Kidney epithelial cell (primary cell): ENCODE measurements at regions not wholly inside any gene's neighbourhood (a gene's known extent, or its start where the extent isn't known, plus 50 kb on each side); places are given as distances from the start of the nearest gene placed in this dataset.

Experiments used
- DNase-seq: peaks from one replicate; pipeline ENCODE4 v3.0.0-alpha.2; 2010; ENCODE audit warnings: low read depth
- H3K27me3 ChIP-seq: 2 replicates; pipeline ENCODE4 v1.6.0; 2011; ENCODE audit warnings: low read length; ENCODE audit not compliant: control insufficient read depth, insufficient read depth
- H3K36me3 ChIP-seq: 2 replicates; pipeline ENCODE4 v1.5.1; 2011; ENCODE audit warnings: low read length; ENCODE audit not compliant: control insufficient read depth, insufficient read depth
- H3K4me3 ChIP-seq: 2 replicates; pipeline ENCODE4 v1.5.1; 2011; ENCODE audit warnings: low read depth, mild to moderate bottlenecking, control low read depth, low read length
- TF ChIP-seq, protein P1 (sequence below): IDR thresholded peaks from 2 replicates; pipeline ENCODE4 v1.5.1; 2011; ENCODE audit warnings: mild to moderate bottlenecking, moderate library complexity, low read length, control low read depth, inconsistent platforms; ENCODE audit not compliant: insufficient read depth, poor library complexity, severe bottlenecking

DNA sequence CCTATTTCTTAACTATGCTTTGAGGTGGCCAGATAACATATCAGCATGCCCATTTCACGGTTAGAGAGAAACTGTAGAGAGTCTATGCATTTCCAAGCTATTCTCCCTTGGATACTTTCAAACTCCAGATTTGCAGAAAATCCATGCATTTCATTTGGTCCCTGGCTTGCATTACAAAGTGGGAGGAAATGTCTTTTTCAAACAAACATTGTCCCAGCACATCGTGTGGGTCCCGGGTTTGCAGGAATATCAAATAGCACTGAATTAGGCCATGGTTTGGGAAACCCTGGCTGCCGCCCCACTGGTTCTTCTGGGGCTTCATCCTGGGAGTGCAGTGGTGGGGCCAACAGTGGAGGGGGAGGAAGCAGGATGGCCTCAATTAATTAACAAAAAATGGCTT, 171.9 kb downstream of the IRX5 start:
- no peaks in the 10 kb centered on the region for H3K27me3 ChIP-seq
- no peak for DNase-seq
- H3K36me3 ChIP-seq, result no peaks in the 10 kb centered on the region
- TF ChIP-seq, protein P1, sequence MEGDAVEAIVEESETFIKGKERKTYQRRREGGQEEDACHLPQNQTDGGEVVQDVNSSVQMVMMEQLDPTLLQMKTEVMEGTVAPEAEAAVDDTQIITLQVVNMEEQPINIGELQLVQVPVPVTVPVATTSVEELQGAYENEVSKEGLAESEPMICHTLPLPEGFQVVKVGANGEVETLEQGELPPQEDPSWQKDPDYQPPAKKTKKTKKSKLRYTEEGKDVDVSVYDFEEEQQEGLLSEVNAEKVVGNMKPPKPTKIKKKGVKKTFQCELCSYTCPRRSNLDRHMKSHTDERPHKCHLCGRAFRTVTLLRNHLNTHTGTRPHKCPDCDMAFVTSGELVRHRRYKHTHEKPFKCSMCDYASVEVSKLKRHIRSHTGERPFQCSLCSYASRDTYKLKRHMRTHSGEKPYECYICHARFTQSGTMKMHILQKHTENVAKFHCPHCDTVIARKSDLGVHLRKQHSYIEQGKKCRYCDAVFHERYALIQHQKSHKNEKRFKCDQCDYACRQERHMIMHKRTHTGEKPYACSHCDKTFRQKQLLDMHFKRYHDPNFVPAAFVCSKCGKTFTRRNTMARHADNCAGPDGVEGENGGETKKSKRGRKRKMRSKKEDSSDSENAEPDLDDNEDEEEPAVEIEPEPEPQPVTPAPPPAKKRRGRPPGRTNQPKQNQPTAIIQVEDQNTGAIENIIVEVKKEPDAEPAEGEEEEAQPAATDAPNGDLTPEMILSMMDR, result no peak
- H3K4me3 ChIP-seq, result no peak overlapping the region

GRCh38 chr16:55107851-55108250, 177.2 kb downstream of the IRX5 start:
- no peak overlapping the region for H3K4me3 ChIP-seq
- TF ChIP-seq, protein P1, result no peak
- DNase-seq, result no peak
- H3K36me3 ChIP-seq, result no peaks in the 10 kb centered on the region
- no peaks in the 10 kb centered on the region for H3K27me3 ChIP-seq

- H3K27me3 ChIP-seq, result no peaks in the 10 kb centered on the region
- H3K36me3 ChIP-seq, result no peaks in the 10 kb centered on the region
- no peak overlapping the region for H3K4me3 ChIP-seq
- TF ChIP-seq, protein P1, result no peak
- DNase-seq, result no peak
Measured at GRCh38 chr16:55113210-55113609, 182.5 kb downstream of the IRX5 start.

GRCh38 chr16:55115506-55115905, 184.8 kb downstream of the IRX5 start:
- no peak for DNase-seq
- no peak overlapping the region for H3K4me3 ChIP-seq
- no peaks in the 10 kb centered on the region for H3K27me3 ChIP-seq
- TF ChIP-seq, protein P1, result no peak
- H3K36me3 ChIP-seq, result no peaks in the 10 kb centered on the region

DNA sequence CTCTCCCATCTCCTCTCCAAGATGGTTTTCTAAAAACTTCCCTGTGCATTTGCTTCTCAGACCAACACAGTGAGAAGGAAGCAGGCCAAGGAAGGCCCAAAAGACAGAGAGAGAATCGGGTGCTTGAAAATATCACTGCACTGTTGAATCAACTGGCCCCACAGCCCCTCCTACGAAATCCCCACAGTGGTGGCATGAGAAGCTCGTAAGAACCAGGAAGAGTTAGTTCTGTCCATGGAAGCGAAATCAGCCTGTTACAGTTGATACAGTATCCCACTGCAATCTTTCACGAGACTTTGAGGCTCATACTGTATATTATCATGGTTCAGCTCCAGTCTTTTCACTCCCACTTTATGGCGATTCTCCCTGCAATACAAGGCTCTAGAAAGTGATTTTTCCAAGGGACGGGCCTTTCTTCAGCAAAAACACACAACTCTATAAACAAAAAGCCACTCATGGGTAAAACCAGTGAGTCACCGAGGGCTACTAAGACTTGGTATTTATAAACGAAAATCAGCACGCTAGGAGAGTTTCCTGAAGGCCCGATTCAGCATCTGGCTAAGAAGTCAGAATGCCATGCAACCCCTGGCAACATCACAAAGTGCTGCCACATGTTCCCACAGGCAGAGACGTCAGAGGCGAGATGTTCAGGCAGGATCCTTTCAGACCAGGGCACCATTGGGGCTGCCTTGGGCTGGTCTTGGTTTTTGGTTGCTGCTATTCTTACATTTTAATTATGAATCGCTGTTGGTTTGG, 185.7 kb downstream of the IRX5 start:
- TF ChIP-seq, protein P1, result no peak
- Histone ChIP-seq H3K4me3 (no peak overlapping the region), H3K27me3 (no peaks in the 10 kb centered on the region), H3K36me3 (no peaks in the 10 kb centered on the region)
- DNase-seq, result peak; percentile 1
